CD4-positive, CD25-positive, alpha-beta regulatory T cell (primary cell): ENCODE measurements at regions not wholly inside any gene's neighbourhood (a gene's known extent, or its start where the extent isn't known, plus 50 kb on each side); places are given as distances from the start of the nearest gene placed in this dataset.

Source experiments
- ATAC-seq, 2 donors: fragments of 150-1000 bp; cut with Tn5 transposase; one replicate each; pipeline ENCODE4 v1.10.0; 2021; ENCODE audit warnings: low read depth in 2 of 2, moderate number of reproducible peaks in 2 of 2, moderate library complexity in 1 of 2
- DNase-seq, 3 donors: peaks; one replicate each; pipeline versions ENCODE4 v3.0.0 to v3.0.0-alpha.2; 2012 to 2022; ENCODE audit warnings: mixed read lengths in 1 of 3
- H3K27ac ChIP-seq: one replicate; pipeline ENCODE4 v1.7.0; 2013; ENCODE audit warnings: mild to moderate bottlenecking, low read length; ENCODE audit not compliant: insufficient read depth, poor library complexity, severe bottlenecking
- H3K27me3 ChIP-seq: one replicate; pipeline ENCODE4 v1.7.0; 2013; ENCODE audit warnings: low read length; ENCODE audit not compliant: control insufficient read depth, insufficient read depth
- H3K36me3 ChIP-seq: one replicate; pipeline ENCODE4 v1.7.0; 2013; ENCODE audit warnings: mild to moderate bottlenecking, low read length, moderate library complexity; ENCODE audit not compliant: control insufficient read depth, insufficient read depth
- H3K4me1 ChIP-seq: 2 replicates; pipeline ENCODE4 v1.7.0; 2013; ENCODE audit warnings: mild to moderate bottlenecking, low read length; ENCODE audit not compliant: insufficient read depth, control insufficient read depth, poor library complexity, severe bottlenecking
- H3K4me3 ChIP-seq: one replicate; pipeline ENCODE4 v1.7.0; 2013; ENCODE audit warnings: low read depth, mild to moderate bottlenecking, low read length, moderate library complexity
- H3K9me3 ChIP-seq, 2 experiments: 1 replicate in 1 of 2; 2 replicates in 1 of 2; pipeline ENCODE4 v1.7.0; 2013; ENCODE audit warnings: low read length in 2 of 2, mild to moderate bottlenecking in 1 of 2, moderate library complexity in 1 of 2; ENCODE audit not compliant: control insufficient read depth in 2 of 2
- H3K27ac Mint-ChIP-seq, 3 donors: one replicate each; pipeline ENCODE4 v1.8.0; 2020 to 2022; ENCODE audit warnings: mild to moderate bottlenecking in 3 of 3, mixed read lengths in 3 of 3, moderate library complexity in 2 of 3
- H3K27me3 Mint-ChIP-seq: one replicate; pipeline ENCODE4 v1.8.0; 2022; ENCODE audit warnings: mild to moderate bottlenecking, mixed read lengths
- H3K36me3 Mint-ChIP-seq: one replicate; pipeline ENCODE4 v1.8.0; 2020; ENCODE audit warnings: mixed read lengths
- H3K4me1 Mint-ChIP-seq, 4 donors: one replicate each; pipeline ENCODE4 v1.8.0; 2020 to 2022; ENCODE audit warnings: mixed read lengths in 4 of 4, mild to moderate bottlenecking in 1 of 4
- H3K4me3 Mint-ChIP-seq, 4 donors: one replicate each; pipeline ENCODE4 v1.8.0; 2020 to 2022; ENCODE audit warnings: mild to moderate bottlenecking in 4 of 4, mixed read lengths in 4 of 4, moderate library complexity in 3 of 4
- H3K9me3 Mint-ChIP-seq, 7 donors: one replicate each; pipeline ENCODE4 v1.8.0; 2020 to 2022; ENCODE audit warnings: mixed read lengths in 7 of 7, mild to moderate bottlenecking in 3 of 7, moderate library complexity in 2 of 7

- no peak overlapping the region for H3K4me3 Mint-ChIP-seq
- H3K27ac Mint-ChIP-seq: no peak overlapping the region
- no peaks in the 10 kb centered on the region for H3K36me3 Mint-ChIP-seq
- Histone ChIP-seq H3K27ac (no peak overlapping the region), H3K36me3 (no peaks in the 10 kb centered on the region), H3K9me3 (no peaks in the 10 kb centered on the region), H3K4me1 (no peaks in the 10 kb centered on the region), H3K27me3 (no peaks in the 10 kb centered on the region), H3K4me3 (no peak overlapping the region)
- H3K27me3 Mint-ChIP-seq: no peaks in the 10 kb centered on the region
- H3K4me1 Mint-ChIP-seq: no peaks in the 10 kb centered on the region
- no peak for ATAC-seq
- no peak for DNase-seq
- H3K9me3 Mint-ChIP-seq: peaks cover 0 to 8% (median 1%) of the 10 kb centered on the region in 7 donors
Measured at GRCh38 chr1:187794561-187794960, 965.8 kb downstream of the PLA2G4A start.

GRCh38 chr1:187809549-187809948 is 980.8 kb downstream of the PLA2G4A start:
- H3K27me3 Mint-ChIP-seq: no peaks in the 10 kb centered on the region
- no peak overlapping the region for H3K4me3 ChIP-seq
- H3K36me3 Mint-ChIP-seq: no peaks in the 10 kb centered on the region
- no peaks in the 10 kb centered on the region for H3K4me1 ChIP-seq
- no peaks in the 10 kb centered on the region for H3K36me3 ChIP-seq
- DNase-seq (no peak), ATAC-seq (no peak)
- no peaks in the 10 kb centered on the region for H3K9me3 ChIP-seq
- H3K27ac ChIP-seq: no peak overlapping the region
- H3K9me3 Mint-ChIP-seq: peaks cover 0 to 8% (median 0%) of the 10 kb centered on the region in 7 donors
- no peak overlapping the region for H3K4me3 Mint-ChIP-seq
- H3K4me1 Mint-ChIP-seq: no peaks in the 10 kb centered on the region
- no peak overlapping the region for H3K27ac Mint-ChIP-seq
- no peaks in the 10 kb centered on the region for H3K27me3 ChIP-seq

- Mint-ChIP-seq H3K27ac (no peak overlapping the region), H3K9me3 (peaks cover 2 to 19% (median 9%) of the 10 kb centered on the region in 7 donors), H3K36me3 (no peaks in the 10 kb centered on the region), H3K27me3 (no peaks in the 10 kb centered on the region), H3K4me3 (no peak overlapping the region), H3K4me1 (peaks cover 0 to 6% (median 0%) of the 10 kb centered on the region in 4 donors)
- H3K4me1 ChIP-seq: no peaks in the 10 kb centered on the region
- no peak for ATAC-seq
- H3K36me3 ChIP-seq: no peaks in the 10 kb centered on the region
- H3K27me3 ChIP-seq: no peaks in the 10 kb centered on the region
- H3K4me3 ChIP-seq: no peak overlapping the region
- DNase-seq: no peak
- H3K9me3 ChIP-seq: no peaks in the 10 kb centered on the region
- no peak overlapping the region for H3K27ac ChIP-seq
Measured at GRCh38 chr1:187816646-187817045, 987.9 kb downstream of the PLA2G4A start.

GRCh38 chr1:187817782-187818181 is 989.0 kb downstream of the PLA2G4A start:
- Histone ChIP-seq H3K4me3 (no peak overlapping the region), H3K27ac (no peak overlapping the region), H3K36me3 (no peaks in the 10 kb centered on the region), H3K4me1 (no peaks in the 10 kb centered on the region), H3K9me3 (no peaks in the 10 kb centered on the region), H3K27me3 (no peaks in the 10 kb centered on the region)
- peaks cover 0 to 6% (median 0%) of the 10 kb centered on the region in 4 donors for H3K4me1 Mint-ChIP-seq
- no peak for DNase-seq
- ATAC-seq: no peak
- no peaks in the 10 kb centered on the region for H3K27me3 Mint-ChIP-seq
- H3K9me3 Mint-ChIP-seq: peaks cover 3 to 23% (median 9%) of the 10 kb centered on the region in 7 donors
- no peak overlapping the region for H3K27ac Mint-ChIP-seq
- no peaks in the 10 kb centered on the region for H3K36me3 Mint-ChIP-seq
- no peak overlapping the region for H3K4me3 Mint-ChIP-seq

- ATAC-seq (no peak), DNase-seq (no peak)
- Mint-ChIP-seq H3K27me3 (no peaks in the 10 kb centered on the region), H3K4me1 (peaks cover 0 to 6% (median 0%) of the 10 kb centered on the region in 4 donors), H3K4me3 (no peak overlapping the region), H3K9me3 (peaks cover 3 to 24% (median 10%) of the 10 kb centered on the region in 7 donors), H3K27ac (no peak overlapping the region), H3K36me3 (no peaks in the 10 kb centered on the region)
- H3K9me3 ChIP-seq: no peaks in the 10 kb centered on the region
- no peak overlapping the region for H3K4me3 ChIP-seq
- no peaks in the 10 kb centered on the region for H3K36me3 ChIP-seq
- H3K27ac ChIP-seq: no peak overlapping the region
- H3K4me1 ChIP-seq: no peaks in the 10 kb centered on the region
- H3K27me3 ChIP-seq: no peaks in the 10 kb centered on the region
Measured at GRCh38 chr1:187819086-187819485, 990.3 kb downstream of the PLA2G4A start.

- no peaks in the 10 kb centered on the region for H3K4me1 ChIP-seq
- H3K36me3 ChIP-seq: no peaks in the 10 kb centered on the region
- H3K4me3 Mint-ChIP-seq: no peak overlapping the region
- H3K27ac Mint-ChIP-seq: no peak overlapping the region
- peaks cover 0 to 9% (median 3%) of the 10 kb centered on the region in 7 donors for H3K9me3 Mint-ChIP-seq
- ATAC-seq: no peak
- no peaks in the 10 kb centered on the region for H3K4me1 Mint-ChIP-seq
- H3K27me3 Mint-ChIP-seq: no peaks in the 10 kb centered on the region
- no peak overlapping the region for H3K4me3 ChIP-seq
- peaks cover 0 to 4% of the 10 kb centered on the region in 2 experiments for H3K9me3 ChIP-seq
- no peaks in the 10 kb centered on the region for H3K27me3 ChIP-seq
- no peaks in the 10 kb centered on the region for H3K36me3 Mint-ChIP-seq
- no peak overlapping the region for H3K27ac ChIP-seq
- no peak for DNase-seq
Measured at GRCh38 chr1:187836557-187836956, 1007.8 kb downstream of the PLA2G4A start.

- Histone ChIP-seq H3K27ac (no peak overlapping the region), H3K4me1 (no peaks in the 10 kb centered on the region), H3K27me3 (no peaks in the 10 kb centered on the region), H3K9me3 (no peaks in the 10 kb centered on the region), H3K36me3 (no peaks in the 10 kb centered on the region), H3K4me3 (no peak overlapping the region)
- H3K36me3 Mint-ChIP-seq: no peaks in the 10 kb centered on the region
- peaks cover 0 to 14% (median 6%) of the 10 kb centered on the region in 7 donors for H3K9me3 Mint-ChIP-seq
- no peak for DNase-seq
- no peaks in the 10 kb centered on the region for H3K27me3 Mint-ChIP-seq
- no peaks in the 10 kb centered on the region for H3K4me1 Mint-ChIP-seq
- no peak overlapping the region for H3K4me3 Mint-ChIP-seq
- no peak for ATAC-seq
- H3K27ac Mint-ChIP-seq: no peak overlapping the region
Measured at GRCh38 chr1:187837787-187838186, 1009.0 kb downstream of the PLA2G4A start.

GRCh38 chr1:187838335-187839293 is 1009.9 kb downstream of the PLA2G4A start:
- no peak for ATAC-seq
- Histone ChIP-seq H3K9me3 (no peaks in the 10 kb centered on the region), H3K4me3 (no peak overlapping the region), H3K4me1 (no peaks in the 10 kb centered on the region), H3K36me3 (no peaks in the 10 kb centered on the region), H3K27me3 (no peaks in the 10 kb centered on the region), H3K27ac (no peak overlapping the region)
- Mint-ChIP-seq H3K27me3 (no peaks in the 10 kb centered on the region), H3K9me3 (peaks cover 0 to 14% (median 6%) of the 10 kb centered on the region in 7 donors), H3K36me3 (no peaks in the 10 kb centered on the region), H3K27ac (no peak overlapping the region), H3K4me3 (no peak overlapping the region), H3K4me1 (no peaks in the 10 kb centered on the region)
- no peak for DNase-seq
